Endothelial cell of umbilical vein (primary cell): ENCODE measurements at regions not wholly inside any gene's neighbourhood (a gene's known extent, or its start where the extent isn't known, plus 50 kb on each side); places are given as distances from the start of the nearest gene placed in this dataset.

ENCODE experiments used
- JUN ChIP-seq: IDR thresholded peaks from 2 replicates; pipeline ENCODE4 v1.6.1; 2011; ENCODE audit warnings: borderline replicate concordance, low read depth; ENCODE audit not compliant: insufficient read length, insufficient read depth
- POLR2A ChIP-seq: IDR thresholded peaks from 2 replicates; pipeline ENCODE4 v1.6.1; 2012; ENCODE audit warnings: low read depth, mild to moderate bottlenecking, control low read depth, low read length
- POLR2AphosphoS5 ChIP-seq: IDR thresholded peaks from 2 replicates; pipeline ENCODE4 v1.6.1; 2012; ENCODE audit warnings: low read depth, mild to moderate bottlenecking, control low read depth, low read length, moderate library complexity; ENCODE audit not compliant: insufficient read depth
- TF ChIP-seq, protein P1 (sequence below), 2 donors: IDR thresholded peaks; 1 replicate in 1 of 2; 2 replicates in 1 of 2; pipeline ENCODE4 v1.5.1; 2011; ENCODE audit warnings: low read length in 2 of 2, mild to moderate bottlenecking in 2 of 2, moderate library complexity in 2 of 2, control low read depth in 1 of 2, inconsistent platforms in 1 of 2, low read depth in 1 of 2; ENCODE audit not compliant: insufficient read depth in 1 of 2; ENCODE audit errors: extremely low read depth in 1 of 2
- TF ChIP-seq, protein P2 (sequence below): IDR thresholded peaks from 2 replicates; pipeline ENCODE4 v1.6.1; 2011; ENCODE audit not compliant: insufficient read depth, insufficient read length

DNA sequence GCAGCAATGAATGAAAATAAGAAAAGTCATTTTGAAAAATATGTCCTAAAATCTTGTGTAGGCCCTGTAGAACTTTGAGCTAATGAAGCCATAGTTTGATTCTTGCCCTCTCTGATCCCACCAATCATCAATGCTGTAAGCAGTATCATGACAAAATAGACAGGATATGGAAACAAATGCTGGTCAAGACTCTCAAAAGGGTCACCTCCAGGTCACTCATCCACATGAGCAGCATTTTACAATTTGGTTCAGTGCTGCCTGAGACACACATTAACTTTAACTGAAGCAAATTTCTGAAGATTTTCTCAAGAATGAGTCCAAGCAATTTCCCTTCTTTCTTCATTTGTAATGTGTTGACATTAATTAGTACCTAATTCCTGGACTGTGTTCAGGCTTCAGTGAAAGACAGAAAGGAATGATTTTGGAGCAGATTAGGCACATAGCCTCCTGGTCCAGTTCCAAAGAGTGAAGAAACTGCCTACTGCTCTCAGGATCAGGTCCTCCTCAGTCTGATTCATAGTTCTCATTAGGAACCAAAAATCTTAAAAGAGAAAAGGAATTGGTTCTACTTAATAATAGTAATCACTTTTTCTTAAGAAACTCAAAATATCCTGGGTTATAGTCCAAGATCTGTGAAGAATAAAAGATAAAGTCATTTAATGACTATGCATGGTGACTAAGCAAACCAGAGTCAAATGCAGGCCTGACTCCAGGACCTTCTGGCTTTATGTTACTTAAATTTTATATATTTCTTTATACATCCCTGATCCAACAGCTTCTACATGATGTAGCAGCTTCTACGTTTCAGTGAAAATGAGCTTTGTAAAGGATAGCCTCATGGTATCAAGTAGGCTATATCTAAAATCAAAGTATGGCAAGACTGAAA lies 192.1 kb upstream of the RGMB start:
- TF ChIP-seq POLR2A = no peak
- TF ChIP-seq, protein P1, sequence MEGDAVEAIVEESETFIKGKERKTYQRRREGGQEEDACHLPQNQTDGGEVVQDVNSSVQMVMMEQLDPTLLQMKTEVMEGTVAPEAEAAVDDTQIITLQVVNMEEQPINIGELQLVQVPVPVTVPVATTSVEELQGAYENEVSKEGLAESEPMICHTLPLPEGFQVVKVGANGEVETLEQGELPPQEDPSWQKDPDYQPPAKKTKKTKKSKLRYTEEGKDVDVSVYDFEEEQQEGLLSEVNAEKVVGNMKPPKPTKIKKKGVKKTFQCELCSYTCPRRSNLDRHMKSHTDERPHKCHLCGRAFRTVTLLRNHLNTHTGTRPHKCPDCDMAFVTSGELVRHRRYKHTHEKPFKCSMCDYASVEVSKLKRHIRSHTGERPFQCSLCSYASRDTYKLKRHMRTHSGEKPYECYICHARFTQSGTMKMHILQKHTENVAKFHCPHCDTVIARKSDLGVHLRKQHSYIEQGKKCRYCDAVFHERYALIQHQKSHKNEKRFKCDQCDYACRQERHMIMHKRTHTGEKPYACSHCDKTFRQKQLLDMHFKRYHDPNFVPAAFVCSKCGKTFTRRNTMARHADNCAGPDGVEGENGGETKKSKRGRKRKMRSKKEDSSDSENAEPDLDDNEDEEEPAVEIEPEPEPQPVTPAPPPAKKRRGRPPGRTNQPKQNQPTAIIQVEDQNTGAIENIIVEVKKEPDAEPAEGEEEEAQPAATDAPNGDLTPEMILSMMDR (IDR thresholded peaks at IDR 0.05; ENCODE audit: extremely low read depth in 1 of 2, insufficient read depth in 1 of 2, low read depth in 1 of 2, low read length in 2 of 2) = no peak
- TF ChIP-seq JUN = no peak
- TF ChIP-seq, protein P2, sequence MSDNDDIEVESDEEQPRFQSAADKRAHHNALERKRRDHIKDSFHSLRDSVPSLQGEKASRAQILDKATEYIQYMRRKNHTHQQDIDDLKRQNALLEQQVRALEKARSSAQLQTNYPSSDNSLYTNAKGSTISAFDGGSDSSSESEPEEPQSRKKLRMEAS = no peak
- no peak for TF ChIP-seq POLR2AphosphoS5
